DND-41 (cell line): ENCODE measurements at regions not wholly inside any gene's neighbourhood (a gene's known extent, or its start where the extent isn't known, plus 50 kb on each side); places are given as distances from the start of the nearest gene placed in this dataset.

ENCODE experiments used
- CTCF ChIP-seq: IDR thresholded peaks from 2 replicates; pipeline ENCODE4 v1.5.1; 2012; ENCODE audit warnings: borderline replicate concordance, low read length, moderate library complexity, mild to moderate bottlenecking; ENCODE audit not compliant: poor library complexity, severe bottlenecking; ENCODE audit errors: extremely low read depth
- EZH2 ChIP-seq: IDR thresholded peaks from 3 replicates; pipeline ENCODE4 v1.6.1; 2012; ENCODE audit warnings: borderline replicate concordance, low read depth, mild to moderate bottlenecking, moderate library complexity, low read length, inconsistent platforms; ENCODE audit not compliant: severe bottlenecking

GRCh38 chr17:13996748-13997147 lies 72.6 kb upstream of the COX10 start:
- no peak for TF ChIP-seq CTCF
- TF ChIP-seq EZH2, result no peak
